ENCODE measurements at regions not wholly inside any gene's neighbourhood (a gene's known extent, or its start where the extent isn't known, plus 50 kb on each side); places are given as distances from the start of the nearest gene placed in this dataset.
A peak's percentile ranks its signal among the peaks of the same experiment; 100 is the strongest.
"Not testable (repeated sequence)": the region's sequence is repeated elsewhere in the genome, so short reads cannot be mapped to it uniquely, and the experiment has no call there.

- no peak for DNase-seq (ENCODE audit: low read depth)
Measured at GRCh38 chr2:40937284-40937683, 485.4 kb upstream of the SLC8A1 start.

- no peak for DNase-seq (ENCODE audit: low read depth)
Measured at GRCh38 chr2:40953341-40953740, 501.5 kb upstream of the SLC8A1 start.

GRCh38 chr2:40955042-40955441, 503.2 kb upstream of the SLC8A1 start:
- peak; percentile 12 for DNase-seq (ENCODE audit: low read depth)

GRCh38 chr2:40955635-40956034, 503.7 kb upstream of the SLC8A1 start:
- DNase-seq (ENCODE audit: low read depth): no peak

GRCh38 chr2:40957508-40957907, 505.6 kb upstream of the SLC8A1 start:
- peak; percentile 83 for DNase-seq (ENCODE audit: low read depth)

GRCh38 chr2:40962026-40962425, 510.1 kb upstream of the SLC8A1 start:
- no peak for DNase-seq (ENCODE audit: low read depth)

GRCh38 chr2:40964509-40965250, 512.8 kb upstream of the SLC8A1 start:
- DNase-seq (ENCODE audit: low read depth): no peak

GRCh38 chr2:40967451-40967850, 515.6 kb upstream of the SLC8A1 start:
- no peak for DNase-seq (ENCODE audit: low read depth)

- DNase-seq (ENCODE audit: low read depth): no peak
Measured at GRCh38 chr2:40975151-40975550, 523.3 kb upstream of the SLC8A1 start.

GRCh38 chr2:40997362-40997761, 545.5 kb upstream of the SLC8A1 start:
- DNase-seq (ENCODE audit: low read depth): no peak

GRCh38 chr2:41000374-41000773, 548.5 kb upstream of the SLC8A1 start:
- DNase-seq (ENCODE audit: low read depth): no peak

GRCh38 chr2:41000906-41001305, 549.0 kb upstream of the SLC8A1 start:
- no peak for DNase-seq (ENCODE audit: low read depth)

GRCh38 chr2:41004700-41005099, 552.8 kb upstream of the SLC8A1 start:
- DNase-seq (ENCODE audit: low read depth): no peak

- no peak for DNase-seq (ENCODE audit: low read depth)
Measured at GRCh38 chr2:41020358-41020757, 568.5 kb upstream of the SLC8A1 start.

- no peak for DNase-seq (ENCODE audit: low read depth)
Measured at GRCh38 chr2:41024816-41025215, 572.9 kb upstream of the SLC8A1 start.

GRCh38 chr2:41026613-41027012, 574.7 kb upstream of the SLC8A1 start:
- DNase-seq (ENCODE audit: low read depth): no peak

- no peak for DNase-seq (ENCODE audit: low read depth)
Measured at GRCh38 chr2:41027095-41027494, 575.2 kb upstream of the SLC8A1 start.

GRCh38 chr2:41031282-41031681, 579.4 kb upstream of the SLC8A1 start:
- DNase-seq (ENCODE audit: low read depth): no peak

- no peak for DNase-seq (ENCODE audit: low read depth)
Measured at GRCh38 chr2:41032715-41033114, 580.8 kb upstream of the SLC8A1 start.

GRCh38 chr2:41033127-41033526, 581.2 kb upstream of the SLC8A1 start:
- no peak for DNase-seq (ENCODE audit: low read depth)

GRCh38 chr2:41038408-41038807, 586.5 kb upstream of the SLC8A1 start:
- peak; percentile 15 for DNase-seq (ENCODE audit: low read depth)

GRCh38 chr2:41039750-41040149, 587.9 kb upstream of the SLC8A1 start:
- not testable (repeated sequence) for DNase-seq (ENCODE audit: low read depth)

- no peak for DNase-seq (ENCODE audit: low read depth)
Measured at GRCh38 chr2:41040782-41041520, 589.1 kb upstream of the SLC8A1 start.
